ENCODE measurements at regions not wholly inside any gene's neighbourhood (a gene's known extent, or its start where the extent isn't known, plus 50 kb on each side); places are given as distances from the start of the nearest gene placed in this dataset.
A peak's percentile ranks its signal among the peaks of the same experiment; 100 is the strongest.

- no peak for TF ChIP-seq CTCF (IDR thresholded peaks at IDR 0.05; ENCODE audit: extremely low read depth, low read depth, low read length)
- Histone ChIP-seq H3K36me3 (ENCODE audit: insufficient read depth, low read length) (no peaks in the 10 kb centered on the region), H4K20me1 (ENCODE audit: insufficient read depth, low read length) (no peaks in the 10 kb centered on the region), H3K4me2 (ENCODE audit: insufficient read depth, low read length) (no peak overlapping the region), H3K4me3 (ENCODE audit: insufficient read depth, low read length) (no peak overlapping the region), H3K9me3 (ENCODE audit: low read depth, low read length) (no peaks in the 10 kb centered on the region), H3K79me2 (ENCODE audit: insufficient read depth, low read length) (no peaks in the 10 kb centered on the region), H3K27me3 (ENCODE audit: insufficient read depth, low read length) (peaks cover 29% of the 10 kb centered on the region), H3K4me1 (ENCODE audit: insufficient read depth, low read length) (peaks cover 4% of the 10 kb centered on the region), H2AFZ (ENCODE audit: low read length) (no peak overlapping the region), H3K27ac (ENCODE audit: low read depth, low read length) (no peak overlapping the region)
- no peak for DNase-seq (ENCODE audit: insufficient read length, low spot score, missing footprints)
Measured at GRCh38 chr4:26213317-26213716, 107.5 kb upstream of the RBPJ start.

- no peak overlapping the region for H3K4me3 ChIP-seq (ENCODE audit: insufficient read depth, low read length)
- no peaks in the 10 kb centered on the region for H3K79me2 ChIP-seq (ENCODE audit: insufficient read depth, low read length)
- H3K36me3 ChIP-seq (ENCODE audit: insufficient read depth, low read length) = no peaks in the 10 kb centered on the region
- H3K27ac ChIP-seq (ENCODE audit: low read depth, low read length) = no peak overlapping the region
- TF ChIP-seq CTCF (IDR thresholded peaks at IDR 0.05; ENCODE audit: extremely low read depth, low read depth, low read length) = no peak
- DNase-seq (ENCODE audit: insufficient read length, low spot score, missing footprints) = no peak
- H3K27me3 ChIP-seq (ENCODE audit: insufficient read depth, low read length) = peaks cover 20% of the 10 kb centered on the region
- H2AFZ ChIP-seq (ENCODE audit: low read length) = no peak overlapping the region
- H3K4me1 ChIP-seq (ENCODE audit: insufficient read depth, low read length) = peaks cover 13% of the 10 kb centered on the region
- no peaks in the 10 kb centered on the region for H3K9me3 ChIP-seq (ENCODE audit: low read depth, low read length)
- no peak overlapping the region for H3K4me2 ChIP-seq (ENCODE audit: insufficient read depth, low read length)
- H4K20me1 ChIP-seq (ENCODE audit: insufficient read depth, low read length) = no peaks in the 10 kb centered on the region
Measured at GRCh38 chr4:26214994-26215393, 105.8 kb upstream of the RBPJ start.

- Histone ChIP-seq H3K27ac (ENCODE audit: low read depth, low read length) (no peak overlapping the region), H3K4me1 (ENCODE audit: insufficient read depth, low read length) (peaks cover 19% of the 10 kb centered on the region), H3K36me3 (ENCODE audit: insufficient read depth, low read length) (no peaks in the 10 kb centered on the region), H3K79me2 (ENCODE audit: insufficient read depth, low read length) (no peaks in the 10 kb centered on the region), H3K27me3 (ENCODE audit: insufficient read depth, low read length) (peaks cover 16% of the 10 kb centered on the region), H3K4me2 (ENCODE audit: insufficient read depth, low read length) (no peak overlapping the region), H4K20me1 (ENCODE audit: insufficient read depth, low read length) (no peaks in the 10 kb centered on the region), H3K4me3 (ENCODE audit: insufficient read depth, low read length) (no peak overlapping the region), H2AFZ (ENCODE audit: low read length) (no peak overlapping the region), H3K9me3 (ENCODE audit: low read depth, low read length) (no peaks in the 10 kb centered on the region)
- no peak for TF ChIP-seq CTCF (IDR thresholded peaks at IDR 0.05; ENCODE audit: extremely low read depth, low read depth, low read length)
- DNase-seq (ENCODE audit: insufficient read length, low spot score, missing footprints) = no peak
Measured at GRCh38 chr4:26215725-26216124, 105.1 kb upstream of the RBPJ start.

- no peak for DNase-seq (ENCODE audit: insufficient read length, low spot score, missing footprints)
- H3K79me2 ChIP-seq (ENCODE audit: insufficient read depth, low read length) = no peaks in the 10 kb centered on the region
- peaks cover 20% of the 10 kb centered on the region for H3K4me1 ChIP-seq (ENCODE audit: insufficient read depth, low read length)
- H3K27me3 ChIP-seq (ENCODE audit: insufficient read depth, low read length) = peaks cover 14% of the 10 kb centered on the region
- H3K9me3 ChIP-seq (ENCODE audit: low read depth, low read length) = no peaks in the 10 kb centered on the region
- no peaks in the 10 kb centered on the region for H3K36me3 ChIP-seq (ENCODE audit: insufficient read depth, low read length)
- TF ChIP-seq CTCF (IDR thresholded peaks at IDR 0.05; ENCODE audit: extremely low read depth, low read depth, low read length) = no peak
- no peak overlapping the region for H3K4me2 ChIP-seq (ENCODE audit: insufficient read depth, low read length)
- H3K27ac ChIP-seq (ENCODE audit: low read depth, low read length) = no peak overlapping the region
- peak overlapping the region; percentile 84 for H2AFZ ChIP-seq (ENCODE audit: low read length)
- H3K4me3 ChIP-seq (ENCODE audit: insufficient read depth, low read length) = no peak overlapping the region
- H4K20me1 ChIP-seq (ENCODE audit: insufficient read depth, low read length) = no peaks in the 10 kb centered on the region
Measured at GRCh38 chr4:26217481-26217880, 103.3 kb upstream of the RBPJ start.
